ENCODE measurements at regions not wholly inside any gene's neighbourhood (a gene's known extent, or its start where the extent isn't known, plus 50 kb on each side); places are given as distances from the start of the nearest gene placed in this dataset.

DNA sequence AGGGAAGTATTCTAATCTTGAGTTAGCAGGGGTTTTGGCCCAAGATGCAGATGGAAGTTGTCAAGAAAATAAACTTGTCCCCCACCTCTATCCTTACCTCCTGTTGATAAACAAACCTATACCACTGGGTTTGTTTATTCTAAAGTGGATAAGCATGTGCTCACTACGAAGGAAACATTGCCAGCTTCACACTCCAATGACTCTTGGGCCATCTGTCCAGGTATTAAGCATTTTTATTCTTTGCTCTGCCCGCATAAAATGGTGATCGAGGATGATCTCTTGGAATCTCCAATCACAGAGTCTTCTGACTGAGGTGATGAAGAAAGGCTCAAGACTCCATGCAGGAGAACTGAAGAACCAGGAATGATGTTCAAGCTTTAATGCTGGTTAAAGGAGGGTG, 1908.4 kb upstream of the PIK3C3 start:
- no peak for DNase-seq
- ATAC-seq (ENCODE audit: low FRiP score in 2 of 2), result no peak
- no peaks in the 10 kb centered on the region for H3K27me3 ChIP-seq
- no peak overlapping the region for H3K27ac ChIP-seq
- no peaks in the 10 kb centered on the region for H3K9me3 ChIP-seq
- TF ChIP-seq, protein P1, sequence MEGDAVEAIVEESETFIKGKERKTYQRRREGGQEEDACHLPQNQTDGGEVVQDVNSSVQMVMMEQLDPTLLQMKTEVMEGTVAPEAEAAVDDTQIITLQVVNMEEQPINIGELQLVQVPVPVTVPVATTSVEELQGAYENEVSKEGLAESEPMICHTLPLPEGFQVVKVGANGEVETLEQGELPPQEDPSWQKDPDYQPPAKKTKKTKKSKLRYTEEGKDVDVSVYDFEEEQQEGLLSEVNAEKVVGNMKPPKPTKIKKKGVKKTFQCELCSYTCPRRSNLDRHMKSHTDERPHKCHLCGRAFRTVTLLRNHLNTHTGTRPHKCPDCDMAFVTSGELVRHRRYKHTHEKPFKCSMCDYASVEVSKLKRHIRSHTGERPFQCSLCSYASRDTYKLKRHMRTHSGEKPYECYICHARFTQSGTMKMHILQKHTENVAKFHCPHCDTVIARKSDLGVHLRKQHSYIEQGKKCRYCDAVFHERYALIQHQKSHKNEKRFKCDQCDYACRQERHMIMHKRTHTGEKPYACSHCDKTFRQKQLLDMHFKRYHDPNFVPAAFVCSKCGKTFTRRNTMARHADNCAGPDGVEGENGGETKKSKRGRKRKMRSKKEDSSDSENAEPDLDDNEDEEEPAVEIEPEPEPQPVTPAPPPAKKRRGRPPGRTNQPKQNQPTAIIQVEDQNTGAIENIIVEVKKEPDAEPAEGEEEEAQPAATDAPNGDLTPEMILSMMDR (IDR thresholded peaks at IDR 0.05), result no peak
- TF ChIP-seq POLR2A (IDR thresholded peaks at IDR 0.05) (no peak), POLR2AphosphoS5 (IDR thresholded peaks at IDR 0.05) (no peak), EP300 (IDR thresholded peaks at IDR 0.05) (no peak)
- no peaks in the 10 kb centered on the region for H3K4me1 ChIP-seq
- WGBS, 2 donors, result 74 to 81% methylated on average over 3 of the region's 3 CpGs
- H3K4me3 ChIP-seq, result no peak overlapping the region
- H3K36me3 ChIP-seq, result no peaks in the 10 kb centered on the region

DNA sequence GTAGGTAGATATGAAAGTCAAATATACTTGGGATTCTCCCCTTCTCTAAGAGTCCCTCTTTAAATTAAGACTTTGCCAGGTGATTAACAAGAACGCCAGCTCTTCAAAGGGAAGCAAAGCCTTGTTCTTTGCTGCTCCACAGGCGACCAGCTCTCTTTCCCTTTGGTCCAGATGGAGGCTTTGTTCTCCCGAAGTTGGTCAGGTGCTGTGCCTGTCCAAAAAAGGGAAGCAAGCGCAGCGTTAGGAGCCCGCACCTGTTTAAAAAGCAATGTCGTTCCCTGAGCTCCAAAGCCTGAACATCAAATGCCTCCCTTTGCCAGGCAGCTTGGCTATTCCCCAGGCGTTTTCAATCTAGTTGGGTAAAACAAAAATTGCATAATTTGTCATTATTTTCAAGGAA, 1913.1 kb upstream of the PIK3C3 start:
- DNase-seq (no peak), ATAC-seq (ENCODE audit: low FRiP score in 2 of 2) (no peak)
- no peak for TF ChIP-seq EP300 (IDR thresholded peaks at IDR 0.05)
- no peak for TF ChIP-seq POLR2AphosphoS5 (IDR thresholded peaks at IDR 0.05)
- TF ChIP-seq, protein P1 (IDR thresholded peaks at IDR 0.05), result no peak
- TF ChIP-seq POLR2A (IDR thresholded peaks at IDR 0.05), result no peak
- no peaks in the 10 kb centered on the region for H3K4me1 ChIP-seq
- no peak overlapping the region for H3K27ac ChIP-seq
- 55 to 63% methylated on average over 8 of the region's 8 CpGs for WGBS, 2 donors
- H3K27me3 ChIP-seq, result no peaks in the 10 kb centered on the region
- H3K36me3 ChIP-seq, result no peaks in the 10 kb centered on the region
- no peaks in the 10 kb centered on the region for H3K9me3 ChIP-seq
- H3K4me3 ChIP-seq, result no peak overlapping the region

DNA sequence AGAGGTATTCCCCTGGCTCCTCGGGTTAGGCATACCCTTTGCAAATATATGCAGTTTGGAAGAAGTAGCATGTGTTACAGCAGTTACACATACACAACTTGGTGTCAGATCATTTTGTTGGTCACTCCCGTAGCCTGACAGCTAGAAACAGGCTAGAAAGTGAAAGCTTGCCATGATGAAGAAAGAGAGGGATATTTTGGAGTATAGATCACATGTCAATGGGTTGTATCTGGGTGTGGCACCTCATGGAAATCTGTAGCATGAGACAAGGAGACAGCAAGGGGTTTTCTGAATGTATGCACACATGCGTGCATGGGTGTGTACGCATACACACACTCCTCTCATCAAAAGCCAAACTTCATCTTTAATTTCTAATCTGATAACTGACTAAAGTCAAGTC, 1914.5 kb upstream of the PIK3C3 start:
- ATAC-seq (ENCODE audit: low FRiP score in 2 of 2) (no peak), DNase-seq (no peak)
- 81 to 95% methylated on average over 3 to 4 of the region's 4 CpGs for WGBS, 2 donors
- Histone ChIP-seq H3K9me3 (no peaks in the 10 kb centered on the region), H3K27ac (no peak overlapping the region), H3K4me3 (no peak overlapping the region), H3K36me3 (no peaks in the 10 kb centered on the region), H3K4me1 (no peaks in the 10 kb centered on the region), H3K27me3 (no peaks in the 10 kb centered on the region)
- TF ChIP-seq, protein P1 (IDR thresholded peaks at IDR 0.05), result no peak
- TF ChIP-seq POLR2A (IDR thresholded peaks at IDR 0.05) (no peak), EP300 (IDR thresholded peaks at IDR 0.05) (no peak), POLR2AphosphoS5 (IDR thresholded peaks at IDR 0.05) (no peak)

DNA sequence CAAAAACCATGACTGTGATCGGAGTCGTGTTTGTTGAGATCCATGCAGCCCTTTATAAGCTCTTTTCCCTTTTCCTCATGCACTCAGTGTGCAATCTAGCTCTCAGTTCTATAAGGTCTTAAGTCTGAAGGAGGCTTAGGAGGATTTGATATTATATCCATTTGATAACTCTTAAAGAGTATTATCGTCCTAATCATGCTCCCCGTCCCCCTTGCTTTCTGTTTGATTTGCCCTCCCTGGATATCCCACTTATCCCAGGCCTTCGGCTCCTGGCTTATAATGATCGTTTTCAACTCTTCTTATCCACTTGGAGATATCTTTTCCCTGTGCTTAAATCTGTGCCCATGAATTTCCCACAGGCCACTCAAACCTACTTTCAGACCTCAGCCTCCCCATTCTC, 1917.7 kb upstream of the PIK3C3 start:
- no peaks in the 10 kb centered on the region for H3K9me3 ChIP-seq
- 88 to 95% methylated on average over 6 of the region's 6 CpGs for WGBS, 2 donors

DNA sequence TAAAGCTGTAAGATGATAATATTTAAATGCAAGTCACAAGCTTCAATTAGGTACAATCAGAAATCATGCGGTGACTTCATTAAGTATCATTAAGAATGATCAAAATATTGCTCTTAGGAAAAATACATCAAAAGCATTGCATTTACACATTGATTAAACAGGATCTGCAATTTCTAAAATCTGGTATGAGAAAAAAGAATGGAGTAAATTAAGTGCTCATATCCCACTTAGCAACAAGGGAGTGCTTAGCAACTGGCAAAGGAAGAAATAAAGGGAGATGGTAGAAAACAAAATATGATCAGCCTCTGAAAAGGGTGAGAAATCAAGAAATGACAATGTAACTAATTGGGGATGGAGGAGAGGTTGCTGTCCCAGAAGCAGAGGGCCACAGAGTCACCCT, 1918.2 kb upstream of the PIK3C3 start:
- ATAC-seq (ENCODE audit: low FRiP score in 2 of 2) (no peak), DNase-seq (no peak)
- H3K36me3 ChIP-seq, result no peaks in the 10 kb centered on the region
- no peak overlapping the region for H3K27ac ChIP-seq
- H3K4me3 ChIP-seq, result no peak overlapping the region
- no peaks in the 10 kb centered on the region for H3K9me3 ChIP-seq
- H3K4me1 ChIP-seq, result no peaks in the 10 kb centered on the region
- TF ChIP-seq EP300 (IDR thresholded peaks at IDR 0.05), result no peak
- no peak for TF ChIP-seq POLR2A (IDR thresholded peaks at IDR 0.05)
- WGBS, 2 donors, result 94 to 95% methylated on average over 1 of the region's 1 CpG
- H3K27me3 ChIP-seq, result no peaks in the 10 kb centered on the region

More for the DNA sequence above, 1917.7 kb upstream of the PIK3C3 start:
- DNase-seq, result no peak
- Histone ChIP-seq H3K4me3 (no peak overlapping the region), H3K36me3 (no peaks in the 10 kb centered on the region), H3K27ac (no peak overlapping the region), H3K4me1 (no peaks in the 10 kb centered on the region), H3K27me3 (no peaks in the 10 kb centered on the region)
- TF ChIP-seq POLR2AphosphoS5 (IDR thresholded peaks at IDR 0.05) (no peak), POLR2A (IDR thresholded peaks at IDR 0.05) (no peak), EP300 (IDR thresholded peaks at IDR 0.05) (no peak)
- TF ChIP-seq, protein P1 (IDR thresholded peaks at IDR 0.05), result no peak
- ATAC-seq (ENCODE audit: low FRiP score in 2 of 2), result no peak
